Effector CD4-positive, alpha-beta T cell (primary cell): ENCODE measurements at regions not wholly inside any gene's neighbourhood (a gene's known extent, or its start where the extent isn't known, plus 50 kb on each side); places are given as distances from the start of the nearest gene placed in this dataset.

Experiments used
- DNase-seq: peaks from one replicate; pipeline ENCODE4 v3.0.0-alpha.2; 2020

DNA sequence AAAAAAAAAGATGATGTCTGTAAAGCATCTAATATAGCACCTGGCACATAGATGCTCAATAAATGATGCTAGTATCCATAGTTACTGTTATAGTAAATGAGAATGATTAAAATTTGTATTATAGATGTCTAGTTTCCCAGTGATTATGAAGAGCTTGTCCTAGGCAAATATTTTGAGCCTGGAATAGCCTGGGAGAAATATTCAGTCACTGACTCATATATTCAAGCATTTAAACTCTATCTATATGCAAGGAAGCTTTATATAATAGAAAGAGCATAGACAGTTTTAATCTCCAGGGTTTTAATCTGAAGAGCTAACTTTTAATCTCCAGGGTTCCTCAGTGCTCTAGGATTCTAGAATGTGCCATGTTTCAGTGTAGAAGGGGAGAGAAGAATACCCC, 91.5 kb upstream of the VASH1 start:
- DNase-seq, result no peak

DNA sequence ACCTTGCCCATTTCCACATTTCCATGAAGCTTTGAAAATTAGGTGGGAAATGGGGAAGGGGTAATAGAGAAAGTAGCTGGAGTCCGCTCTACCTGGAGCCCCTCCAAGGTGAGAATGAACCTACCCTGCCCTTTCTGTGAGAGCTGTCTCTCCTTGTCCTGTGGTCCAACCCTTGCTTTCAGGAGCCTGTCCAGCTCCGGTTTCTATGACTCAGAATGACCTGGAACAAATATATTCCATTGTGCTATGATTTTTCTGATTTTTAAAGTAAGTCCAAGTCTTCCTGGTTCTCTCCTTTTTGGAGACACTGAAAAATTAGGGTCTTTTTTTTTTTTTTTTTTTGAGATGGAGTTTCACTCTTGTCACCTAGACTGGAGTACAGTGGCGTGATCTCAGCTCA, 89.1 kb upstream of the VASH1 start:
- no peak for DNase-seq

DNA sequence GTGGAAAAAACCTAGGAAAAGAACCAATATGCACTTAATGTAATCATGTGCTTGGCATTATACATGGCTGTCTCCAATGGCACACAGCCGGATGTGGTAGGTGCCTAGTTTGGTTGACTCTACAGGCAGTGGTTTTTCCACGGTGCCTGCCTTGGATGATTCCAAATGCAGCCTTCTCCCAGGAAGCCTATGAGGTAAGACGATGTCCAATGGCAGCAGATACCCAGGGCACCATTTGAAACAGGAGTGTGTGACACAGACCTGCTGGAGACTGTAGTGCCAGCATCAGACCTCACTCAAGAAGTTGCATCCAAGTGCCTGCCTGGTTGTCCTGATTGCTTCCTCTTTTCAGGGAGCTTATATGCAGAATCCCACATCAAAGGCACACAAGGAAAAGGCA, 88.0 kb upstream of the VASH1 start:
- no peak for DNase-seq

DNA sequence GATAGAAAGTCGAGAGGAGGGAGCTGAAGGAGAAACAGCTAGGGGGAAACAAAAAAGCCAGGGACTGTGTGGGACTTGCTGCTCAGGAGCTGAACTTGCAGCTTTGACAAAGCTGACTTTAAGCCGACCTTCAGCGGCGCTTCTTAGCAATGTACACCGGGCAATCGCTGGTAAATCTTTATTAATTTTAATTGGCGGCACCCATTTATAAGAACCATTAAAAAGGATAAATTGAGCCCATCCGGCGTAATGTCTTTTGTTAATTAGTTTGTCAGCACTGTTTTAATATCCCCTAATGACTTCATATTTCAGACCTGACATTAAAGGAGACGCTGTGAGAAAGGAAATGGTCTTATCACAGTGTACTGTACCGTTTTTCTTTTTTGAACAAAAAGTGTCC, 86.2 kb upstream of the VASH1 start:
- DNase-seq, result no peak

DNA sequence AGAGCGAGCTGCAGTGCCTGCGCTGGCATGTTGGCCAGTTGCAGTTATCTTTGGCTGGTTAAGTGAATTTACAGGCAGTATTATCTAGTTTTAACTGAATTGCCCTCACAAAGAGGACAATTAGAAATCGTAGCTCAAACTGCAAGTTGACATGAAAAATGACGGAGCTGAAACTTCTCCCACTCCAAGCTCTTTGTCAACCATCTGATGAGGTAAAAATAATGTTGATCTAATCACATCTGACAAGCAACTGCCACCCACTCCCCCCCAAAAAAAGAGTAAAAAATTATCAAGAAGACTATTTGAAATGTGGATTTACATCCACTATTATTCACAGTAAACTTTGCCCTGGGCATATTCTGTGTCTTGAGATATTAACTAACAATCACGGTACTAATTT, 84.7 kb upstream of the VASH1 start:
- no peak for DNase-seq

DNA sequence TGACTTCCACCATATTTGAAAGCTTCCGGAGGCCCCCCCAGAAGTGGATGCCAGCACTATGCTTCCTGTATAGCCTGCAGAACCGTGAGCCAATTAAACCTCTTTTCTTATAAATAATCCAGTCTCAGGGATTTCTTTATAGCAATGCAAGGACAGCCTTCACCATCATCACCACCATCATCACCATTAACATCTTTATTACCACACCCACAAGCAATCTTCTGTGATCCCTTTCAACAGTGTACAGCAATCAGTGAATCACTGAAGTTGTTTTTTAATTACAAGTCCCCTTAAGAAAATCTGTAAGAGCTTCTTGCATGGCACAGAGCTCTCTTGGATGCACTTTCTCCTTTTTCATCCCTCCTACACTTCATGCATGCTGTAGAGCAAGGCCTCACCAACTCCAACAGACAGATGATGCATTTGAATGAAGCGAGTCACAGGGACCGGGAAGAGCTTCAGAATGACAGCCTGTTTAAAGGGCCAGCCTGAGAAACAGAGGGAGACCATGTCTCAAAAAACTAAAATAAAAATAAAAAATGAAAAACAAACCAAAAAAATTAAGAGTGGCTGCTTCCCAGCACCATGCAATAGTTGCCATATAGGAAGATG, 83.6 kb upstream of the VASH1 start:
- no peak for DNase-seq

DNA sequence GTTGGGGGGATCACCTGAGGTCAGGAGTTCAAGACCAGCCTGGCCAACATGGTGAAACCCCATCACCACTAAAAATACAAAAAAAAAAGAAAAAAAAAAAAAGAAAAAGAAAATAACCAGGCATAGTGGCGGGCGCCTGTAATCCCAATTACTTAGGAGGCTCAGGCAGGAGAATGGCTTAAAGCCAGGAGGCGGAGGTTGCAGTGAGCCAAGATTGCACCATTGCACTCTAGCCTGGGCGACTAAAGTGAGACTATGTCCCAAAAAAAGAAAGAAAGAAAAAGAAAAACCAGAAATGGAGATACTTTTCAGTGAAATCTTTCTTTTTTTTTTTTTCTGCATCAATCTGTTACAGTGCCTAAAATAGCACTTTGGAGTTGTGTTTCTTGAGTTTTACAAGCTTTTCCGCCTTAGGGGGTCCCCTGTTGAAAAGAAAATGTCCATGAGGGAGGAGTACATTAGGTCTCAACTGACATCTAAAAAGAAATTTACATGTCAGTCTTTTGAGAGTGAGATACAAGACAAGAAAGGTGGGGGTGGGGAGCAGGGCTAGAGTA, 82.9 kb upstream of the VASH1 start:
- no peak for DNase-seq

DNA sequence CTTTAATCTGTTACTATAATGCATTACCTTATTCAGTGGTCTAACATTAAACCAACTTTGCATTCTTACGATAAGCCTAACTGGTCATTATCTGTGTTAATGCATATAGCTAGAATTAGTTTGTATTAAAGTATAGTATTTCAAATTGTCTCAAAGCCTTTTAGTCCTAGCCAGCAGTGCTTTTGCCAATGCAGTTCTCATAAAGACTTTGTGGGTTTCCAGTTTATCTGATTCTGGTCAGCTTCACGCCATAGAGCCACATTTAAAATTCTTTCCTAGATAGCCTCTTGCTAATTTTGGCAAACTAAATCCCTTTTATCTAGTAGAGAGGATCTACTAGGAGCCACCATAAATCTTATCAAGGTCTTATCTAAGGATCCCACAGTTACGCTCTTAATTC, 78.9 kb upstream of the VASH1 start:
- no peak for DNase-seq

DNA sequence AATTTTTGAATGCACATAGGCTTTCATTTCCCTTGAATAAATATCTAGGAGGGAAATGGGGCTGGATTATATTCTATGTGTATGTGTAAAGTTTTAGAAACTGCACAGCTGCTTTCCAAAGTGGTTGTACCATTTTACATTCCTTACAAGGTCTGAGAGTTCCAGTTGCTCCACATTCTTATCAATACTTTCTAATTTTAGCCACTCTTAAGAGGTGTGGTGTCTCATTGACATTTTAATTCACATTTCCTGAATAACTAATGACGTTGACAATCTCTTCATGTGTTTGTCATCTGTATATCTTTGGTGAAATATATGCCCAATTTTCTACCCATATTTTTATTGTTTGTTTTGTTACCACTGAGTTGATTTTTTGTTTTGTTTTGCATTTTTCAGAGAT, 74.6 kb upstream of the VASH1 start:
- no peak for DNase-seq

DNA sequence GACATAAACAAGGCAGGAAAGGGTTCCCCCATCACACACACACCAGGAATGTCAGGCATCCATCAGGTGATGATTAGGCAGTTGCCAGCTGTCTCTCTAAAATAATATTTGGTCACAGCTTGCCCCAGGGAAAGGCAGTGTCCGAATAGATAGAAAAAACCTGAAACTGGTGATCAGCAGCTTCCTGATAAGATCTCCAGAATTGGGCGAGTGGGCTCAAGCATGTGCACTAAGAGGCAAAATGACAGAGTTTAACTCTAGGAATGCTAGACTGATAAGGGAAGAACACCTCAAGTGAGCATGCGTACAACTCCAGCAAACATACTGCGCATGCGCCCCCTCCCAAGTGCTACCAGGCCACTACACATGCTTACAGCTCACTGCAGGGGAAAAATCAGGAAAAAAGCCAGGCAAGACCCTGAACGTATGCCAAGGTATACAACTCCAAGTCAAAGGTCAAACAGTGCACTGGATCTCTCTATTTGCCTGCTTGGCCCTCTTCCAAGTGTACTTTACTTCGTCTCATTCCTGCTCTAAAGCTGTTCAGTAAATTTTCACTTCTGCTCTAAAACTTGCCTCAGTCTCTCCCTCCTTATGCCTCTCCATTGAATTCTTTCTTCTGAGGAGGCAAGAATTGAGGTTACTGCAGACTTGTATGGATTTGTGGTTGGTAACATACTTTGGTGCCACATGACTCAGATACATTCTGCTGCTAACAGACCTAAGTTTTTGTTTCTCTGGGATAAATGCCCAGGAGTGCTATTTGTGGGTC, 73.5 kb upstream of the VASH1 start:
- DNase-seq, result no peak

DNA sequence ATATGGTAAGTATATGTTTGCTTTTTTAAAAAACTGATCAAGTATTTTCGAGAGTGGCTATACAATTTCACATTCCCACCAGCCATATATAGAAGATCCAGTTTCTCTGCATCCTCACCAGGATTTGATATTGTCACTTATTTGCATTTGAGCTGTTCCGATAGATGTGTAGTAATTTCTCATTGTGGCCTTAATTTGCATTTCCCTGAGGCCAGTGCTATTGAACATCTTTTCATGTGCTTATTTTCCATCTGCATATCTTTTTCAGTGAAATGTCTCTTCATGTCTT, 72.9 kb upstream of the VASH1 start:
- no peak for DNase-seq

DNA sequence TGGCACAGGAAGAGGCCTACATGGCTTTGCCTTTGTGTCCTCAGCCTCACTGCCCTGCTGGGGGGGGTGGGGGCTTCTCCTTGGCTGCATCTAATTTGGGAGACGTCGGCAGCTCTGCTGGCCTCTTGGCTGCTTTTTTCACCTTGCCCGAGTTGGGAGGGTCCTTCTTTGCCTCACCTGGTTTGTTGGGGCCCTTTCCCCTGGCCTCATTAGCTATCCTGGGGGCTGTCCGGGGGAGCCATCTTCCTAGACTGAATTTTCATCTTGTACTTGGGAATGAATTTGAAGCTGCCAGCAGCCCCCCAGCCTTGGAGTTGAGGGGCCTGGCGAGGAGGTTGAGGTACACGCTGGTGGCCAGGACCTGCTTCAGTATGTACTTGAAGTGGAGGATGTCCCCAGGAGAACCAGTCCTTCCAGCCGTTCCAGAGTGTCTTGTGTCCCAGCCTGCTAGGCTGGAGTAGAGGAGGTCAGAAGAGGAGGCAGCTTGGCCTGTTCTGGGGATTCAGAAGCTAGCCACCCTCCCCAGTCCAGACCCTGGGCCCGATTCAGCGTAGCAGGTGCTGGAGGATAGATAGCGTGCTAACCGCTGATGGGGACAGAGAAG, 70.7 kb upstream of the VASH1 start:
- no peak for DNase-seq

DNA sequence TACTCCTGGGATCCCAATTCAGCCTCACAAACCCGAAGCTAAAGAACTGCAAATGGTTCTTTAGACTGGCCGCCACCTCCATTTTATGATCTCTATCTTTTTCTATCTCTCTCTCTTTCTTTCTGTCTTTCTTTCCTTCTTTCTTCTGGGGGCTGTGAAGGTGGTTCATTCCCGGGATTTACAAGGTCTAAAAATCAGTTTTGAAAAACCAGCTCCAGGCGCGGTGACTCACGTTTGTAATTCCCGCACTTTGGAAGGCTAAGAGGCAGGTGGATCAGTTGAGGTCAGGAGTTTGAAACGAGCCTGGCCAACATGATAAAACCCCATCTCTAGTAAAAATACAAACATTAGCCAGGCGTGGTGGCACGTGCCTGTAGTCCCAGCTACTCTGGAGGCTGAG, 67.2 kb upstream of the VASH1 start:
- DNase-seq, result no peak

DNA sequence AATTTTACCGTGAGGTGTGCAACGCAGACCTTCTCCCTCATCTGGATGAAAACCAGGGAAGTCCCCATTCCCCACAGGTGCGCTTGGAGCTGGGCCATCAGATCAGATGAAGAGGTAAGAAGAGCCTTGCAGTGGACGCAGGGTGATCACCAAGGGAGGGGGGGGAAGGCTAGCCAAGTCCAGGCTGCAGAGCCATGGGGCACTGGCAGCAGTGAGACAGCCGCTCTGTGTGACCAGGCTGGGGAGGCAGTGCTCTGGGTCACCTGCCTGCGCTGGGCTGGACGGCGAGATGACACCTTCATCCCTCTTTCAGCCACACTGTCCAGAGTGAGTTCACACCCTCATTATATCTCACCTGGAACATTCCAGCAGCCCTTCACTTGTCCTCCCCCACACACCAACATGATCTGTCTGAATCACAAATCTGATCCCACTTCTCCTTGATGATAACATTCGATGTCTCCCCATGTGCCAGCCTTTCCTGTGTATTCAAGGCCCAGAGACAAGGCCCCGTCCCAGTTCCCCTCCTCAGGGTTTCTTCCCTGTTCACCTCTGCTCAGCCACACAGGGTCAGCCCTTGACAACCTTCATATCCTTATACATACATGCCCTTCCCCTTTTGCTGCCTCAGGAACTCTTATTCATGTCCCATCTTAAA, 65.9 kb upstream of the VASH1 start:
- no peak for DNase-seq

DNA sequence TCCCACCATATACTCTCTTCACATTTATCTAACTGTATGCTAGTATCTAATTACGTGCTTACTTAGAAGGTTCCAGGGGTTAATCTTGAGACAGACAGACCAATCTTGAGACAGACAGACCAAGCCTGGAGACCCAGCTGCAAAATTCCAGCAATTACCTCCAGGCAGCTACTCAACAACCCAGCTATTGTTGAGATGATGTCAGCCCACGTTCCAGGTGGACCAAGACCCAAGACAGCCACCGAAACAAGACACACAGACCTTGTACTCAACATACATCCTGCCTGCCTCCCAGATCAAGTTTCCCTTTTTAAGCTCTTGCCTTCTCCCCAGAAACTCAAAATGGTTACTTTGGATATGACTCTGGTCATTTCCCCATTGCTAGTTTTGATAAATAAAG, 64.9 kb upstream of the VASH1 start:
- DNase-seq, result no peak

DNA sequence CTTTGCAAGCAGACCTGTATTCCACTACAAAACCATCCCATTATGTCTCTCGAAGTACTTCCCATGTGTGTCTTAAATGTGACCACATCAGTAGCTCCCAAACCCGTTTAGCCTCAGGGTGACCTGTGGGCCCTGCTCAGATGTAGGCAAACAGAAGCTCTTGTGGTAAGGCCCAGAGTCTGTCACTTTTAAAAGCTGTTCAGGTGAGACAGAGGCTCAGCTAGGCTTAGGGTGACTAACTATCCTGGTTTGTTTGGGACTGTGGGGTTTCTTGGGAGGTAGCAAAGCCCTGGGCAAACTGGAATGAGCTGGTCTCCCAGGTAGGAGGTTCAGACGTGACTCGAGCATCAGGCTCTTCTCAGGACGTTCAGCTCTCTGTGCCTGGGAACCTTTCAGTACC, 64.5 kb upstream of the VASH1 start:
- DNase-seq, result no peak

DNA sequence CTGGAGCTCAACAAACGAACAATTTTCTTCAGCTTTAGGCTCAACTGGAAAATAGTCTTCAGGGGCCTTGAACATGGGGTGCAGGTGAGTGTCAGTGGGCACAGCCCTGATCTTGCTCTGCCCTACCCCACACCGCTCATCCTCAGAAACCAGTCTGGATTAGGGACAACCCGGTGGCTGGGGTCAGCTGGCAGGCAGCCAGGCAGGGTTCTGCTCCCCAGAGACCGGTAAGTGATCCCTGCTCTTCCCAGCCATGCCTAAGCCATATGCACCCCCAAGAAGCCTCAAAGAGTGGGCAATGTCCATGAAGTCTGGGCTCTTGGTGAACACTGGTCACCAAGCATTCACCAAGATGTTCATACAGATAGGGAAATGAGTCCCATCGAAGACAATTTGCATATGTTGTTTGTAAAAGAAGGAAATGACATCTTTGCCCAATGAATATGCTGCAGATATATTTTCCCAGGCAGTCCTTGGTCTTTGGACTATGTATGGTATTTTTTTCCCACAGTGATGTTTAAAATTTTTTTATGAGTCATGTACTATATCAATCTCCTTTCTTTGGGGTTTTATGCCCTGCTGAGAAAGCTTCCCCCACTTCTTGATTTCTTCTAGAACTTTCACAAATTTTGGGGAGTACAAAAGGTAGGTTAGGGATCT, 63.9 kb upstream of the VASH1 start:
- no peak for DNase-seq

DNA sequence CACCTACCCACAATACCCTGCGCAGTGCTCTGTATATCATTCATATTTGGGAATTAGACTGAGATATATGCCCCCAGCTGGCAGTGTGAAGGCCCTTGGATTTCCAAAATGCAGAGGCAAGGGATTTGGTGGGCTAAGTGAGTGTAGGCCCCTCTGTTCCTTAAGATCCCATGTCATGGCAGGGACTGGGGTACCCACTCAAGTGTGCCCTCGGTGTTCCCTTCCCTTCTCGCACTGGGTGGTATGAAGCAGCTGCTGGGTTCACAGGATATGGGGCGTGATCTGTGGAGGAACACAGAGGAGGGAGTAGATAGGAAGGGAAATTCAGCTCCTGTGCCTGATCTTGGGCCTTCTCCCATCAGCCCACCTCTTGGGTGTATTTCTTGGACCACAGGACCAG, 63.1 kb upstream of the VASH1 start:
- DNase-seq, result no peak

DNA sequence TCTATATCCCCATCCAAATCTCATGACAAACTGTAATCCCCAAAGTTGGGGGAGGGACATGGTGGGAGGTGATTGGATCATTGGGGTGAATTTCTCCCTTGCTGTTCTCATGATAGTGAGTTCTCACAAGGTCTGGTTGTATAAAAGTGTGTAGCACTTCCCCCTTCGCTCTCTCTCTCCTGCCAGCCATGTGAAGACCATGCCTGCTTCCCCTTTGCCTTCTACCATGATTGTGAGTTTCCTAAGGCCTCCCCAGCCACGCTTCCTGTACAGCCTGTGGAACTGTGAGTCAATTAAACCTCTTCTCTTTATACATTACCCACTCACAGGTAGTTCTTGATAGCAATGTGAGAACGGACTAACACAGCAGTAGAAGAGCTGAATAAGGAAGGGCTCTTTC, 62.6 kb upstream of the VASH1 start:
- DNase-seq, result no peak

DNA sequence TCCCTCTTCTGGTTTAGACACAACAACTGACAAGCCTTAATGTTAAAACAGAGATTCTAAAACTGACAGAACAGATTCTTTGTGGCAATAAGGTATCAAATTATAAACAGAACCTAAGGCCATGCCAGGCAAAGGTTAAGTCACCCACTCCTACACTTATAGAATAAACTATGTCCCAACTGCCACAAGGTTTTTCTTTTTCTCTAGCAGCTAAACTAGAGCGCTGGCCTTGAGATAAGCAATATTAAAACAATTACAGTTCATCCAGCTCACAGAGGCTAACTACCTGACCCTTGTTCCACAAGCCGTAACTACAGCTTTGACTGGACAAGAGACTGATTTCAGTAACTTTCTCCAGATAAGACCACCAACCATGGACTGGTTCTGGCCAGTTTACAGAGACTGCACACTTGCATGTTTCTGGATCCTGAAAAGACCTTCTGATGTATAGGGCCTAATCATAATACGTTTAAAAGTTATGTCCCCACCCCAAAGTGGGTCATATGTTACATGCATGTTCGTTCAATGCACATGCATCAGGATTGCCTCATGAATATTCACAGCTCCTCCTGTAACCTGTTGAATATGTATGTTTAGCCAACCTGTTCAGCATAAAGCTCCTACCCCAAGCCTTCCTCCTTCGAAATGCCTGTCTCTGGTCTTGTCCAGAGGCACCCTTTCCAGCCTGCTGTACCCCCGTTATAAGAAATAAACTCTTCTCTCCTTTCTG, 61.9 kb upstream of the VASH1 start:
- DNase-seq, result no peak

DNA sequence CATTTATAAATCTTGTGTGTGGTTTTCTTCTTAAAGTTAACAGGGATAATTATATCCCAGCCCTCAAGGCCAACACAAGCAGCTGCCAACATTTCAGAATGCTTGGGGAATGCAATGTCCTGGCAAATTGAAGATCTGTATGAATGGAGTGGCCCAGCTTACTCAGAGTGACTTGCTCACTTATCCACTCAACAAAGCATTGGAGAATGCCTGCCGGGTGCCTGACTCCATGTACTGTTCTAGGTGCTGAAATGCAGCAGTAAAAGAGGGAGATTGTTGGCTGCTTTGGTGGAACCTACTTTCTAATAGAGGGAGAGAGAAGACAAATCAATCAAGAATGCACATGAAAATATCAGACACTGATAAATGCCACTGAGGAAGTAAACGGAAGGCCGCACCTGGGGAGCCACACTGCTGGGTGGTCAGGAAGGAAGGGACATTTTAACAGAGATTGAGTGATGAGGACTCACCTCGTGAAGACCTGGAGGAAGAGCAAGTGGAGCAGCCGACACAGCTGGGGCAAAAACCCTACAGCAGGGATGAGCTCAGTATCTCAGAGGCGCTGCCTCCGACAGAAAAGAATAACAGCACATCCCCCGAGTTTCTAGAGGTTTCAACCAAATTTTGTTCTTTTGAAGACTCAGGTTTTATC, 61.2 kb upstream of the VASH1 start:
- DNase-seq, result no peak

DNA sequence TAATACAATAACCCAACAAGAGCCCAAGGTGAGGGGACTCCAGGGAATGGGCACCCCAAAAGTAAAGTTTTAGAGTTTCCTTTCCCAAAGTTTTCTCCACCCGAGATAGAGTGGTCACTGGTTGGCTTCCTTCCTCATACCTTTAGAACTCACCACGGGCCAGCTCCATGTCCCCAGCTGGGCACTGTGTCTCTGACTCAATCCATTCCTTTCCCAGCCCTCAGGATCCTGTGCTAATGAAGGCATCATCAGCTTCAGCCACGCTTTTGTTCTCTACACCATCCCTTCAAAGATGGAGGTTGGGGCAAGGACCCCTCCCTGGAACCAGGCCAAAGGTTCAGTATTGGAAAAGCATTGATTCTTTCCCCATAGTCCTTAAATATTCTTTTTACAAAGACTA, 59.8 kb upstream of the VASH1 start:
- DNase-seq, result no peak
